Calu3 (cell line): ENCODE measurements at regions not wholly inside any gene's neighbourhood (a gene's known extent, or its start where the extent isn't known, plus 50 kb on each side); places are given as distances from the start of the nearest gene placed in this dataset.

Experiments
- BruUV-seq: library from RNA; stranded (reverse); fragments of 400-500 nt; replicated peaks from 2 replicates; lab custom pipeline; 2021; lab: Mats Ljungman, UMichigan
- CTCF ChIA-PET: fragments of 300-600 bp; sonication (Branson Sonifier 250); formaldehyde crosslinking; loops from one replicate; lab custom pipeline; 2022; ENCODE audit warnings: antibody characterized with exemption; lab: Charles Lee
- DNase-seq: peaks from one replicate; pipeline ENCODE4 v3.0.0; 2022
- H3K27ac Mint-ChIP-seq: one replicate; pipeline ENCODE4 v1.8.0; 2022; ENCODE audit warnings: mixed read lengths; ENCODE audit not compliant: unreplicated experiment
- H3K27me3 Mint-ChIP-seq: one replicate; pipeline ENCODE4 v1.8.0; 2022; ENCODE audit warnings: mixed read lengths; ENCODE audit not compliant: unreplicated experiment
- H3K36me3 Mint-ChIP-seq: one replicate; pipeline ENCODE4 v1.8.0; 2022; ENCODE audit warnings: mild to moderate bottlenecking, moderate library complexity, mixed read lengths; ENCODE audit not compliant: insufficient read depth, unreplicated experiment
- H3K4me1 Mint-ChIP-seq: one replicate; pipeline ENCODE4 v1.8.0; 2022; ENCODE audit warnings: mild to moderate bottlenecking, low read depth, mixed read lengths; ENCODE audit not compliant: unreplicated experiment
- H3K4me3 Mint-ChIP-seq: one replicate; pipeline ENCODE4 v1.8.0; 2022; ENCODE audit warnings: mild to moderate bottlenecking, low read depth, moderate library complexity, mixed read lengths; ENCODE audit not compliant: unreplicated experiment
- H3K9me3 Mint-ChIP-seq: one replicate; pipeline ENCODE4 v1.8.0; 2022; ENCODE audit warnings: low read depth, mixed read lengths; ENCODE audit not compliant: unreplicated experiment
- intact Hi-C: fragments of 100-400 bp; cut with micrococcal nuclease; formaldehyde crosslinking; loops from one replicate; pipeline ENCODE4 v1.10.0; 2022; ENCODE audit not compliant: unreplicated experiment
- TF ChIP-seq, protein P1 (sequence below): fragments of 200-600 bp; IDR thresholded peaks from one replicate; pipeline ENCODE4 v1.8.0; 2022; ENCODE audit warnings: antibody characterized with exemption; ENCODE audit not compliant: unreplicated experiment

- no peak overlapping the region for H3K4me3 Mint-ChIP-seq
- TF ChIP-seq, protein P1, sequence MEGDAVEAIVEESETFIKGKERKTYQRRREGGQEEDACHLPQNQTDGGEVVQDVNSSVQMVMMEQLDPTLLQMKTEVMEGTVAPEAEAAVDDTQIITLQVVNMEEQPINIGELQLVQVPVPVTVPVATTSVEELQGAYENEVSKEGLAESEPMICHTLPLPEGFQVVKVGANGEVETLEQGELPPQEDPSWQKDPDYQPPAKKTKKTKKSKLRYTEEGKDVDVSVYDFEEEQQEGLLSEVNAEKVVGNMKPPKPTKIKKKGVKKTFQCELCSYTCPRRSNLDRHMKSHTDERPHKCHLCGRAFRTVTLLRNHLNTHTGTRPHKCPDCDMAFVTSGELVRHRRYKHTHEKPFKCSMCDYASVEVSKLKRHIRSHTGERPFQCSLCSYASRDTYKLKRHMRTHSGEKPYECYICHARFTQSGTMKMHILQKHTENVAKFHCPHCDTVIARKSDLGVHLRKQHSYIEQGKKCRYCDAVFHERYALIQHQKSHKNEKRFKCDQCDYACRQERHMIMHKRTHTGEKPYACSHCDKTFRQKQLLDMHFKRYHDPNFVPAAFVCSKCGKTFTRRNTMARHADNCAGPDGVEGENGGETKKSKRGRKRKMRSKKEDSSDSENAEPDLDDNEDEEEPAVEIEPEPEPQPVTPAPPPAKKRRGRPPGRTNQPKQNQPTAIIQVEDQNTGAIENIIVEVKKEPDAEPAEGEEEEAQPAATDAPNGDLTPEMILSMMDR = no peak
- no peaks in the 10 kb centered on the region for H3K9me3 Mint-ChIP-seq
- no peaks in the 10 kb centered on the region for H3K36me3 Mint-ChIP-seq
- H3K27me3 Mint-ChIP-seq = no peaks in the 10 kb centered on the region
- no TSS peak for BruUV-seq
- no peak for DNase-seq
- no peak overlapping the region for H3K27ac Mint-ChIP-seq
- CTCF ChIA-PET = no interaction called here
- intact Hi-C loops = no loop called here
- H3K4me1 Mint-ChIP-seq = no peaks in the 10 kb centered on the region
Observed at GRCh38 chr4:126489826-126490463, 1142.8 kb upstream of the INTU start.

DNA sequence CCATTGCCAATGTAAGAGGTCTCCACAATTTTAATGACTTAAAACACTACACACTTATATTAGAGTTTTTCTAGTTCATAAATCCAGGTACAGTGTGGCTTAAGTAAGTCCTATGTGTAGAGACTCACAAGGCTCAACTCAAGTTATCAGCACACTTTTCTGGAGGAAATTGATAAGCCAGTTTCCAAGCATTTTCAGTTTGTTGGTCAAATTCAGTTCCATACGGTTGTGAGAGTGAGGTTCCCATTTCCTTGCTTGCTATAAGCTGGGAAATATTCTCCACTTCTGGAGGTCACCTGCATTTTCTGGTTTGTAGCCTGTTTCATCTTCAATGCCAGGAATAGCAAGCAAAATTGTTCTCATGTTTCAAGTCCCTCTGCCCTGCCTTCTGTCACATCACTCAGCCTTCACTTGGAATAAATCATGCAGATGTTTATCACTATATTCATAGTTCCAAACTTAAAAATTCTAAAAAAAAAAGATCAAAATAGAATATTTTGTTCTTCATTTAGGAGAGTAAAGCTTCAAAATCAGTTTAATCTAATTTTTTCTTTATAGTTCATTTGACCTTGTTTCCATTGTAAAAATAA, 1137.5 kb upstream of the INTU start:
- DNase-seq = no peak
- no peak overlapping the region for H3K27ac Mint-ChIP-seq
- BruUV-seq = no TSS peak
- intact Hi-C loops = no loop called here
- H3K27me3 Mint-ChIP-seq = no peaks in the 10 kb centered on the region
- CTCF ChIA-PET = no interaction called here
- H3K4me3 Mint-ChIP-seq = no peak overlapping the region
- H3K4me1 Mint-ChIP-seq = no peaks in the 10 kb centered on the region
- H3K9me3 Mint-ChIP-seq = no peaks in the 10 kb centered on the region
- TF ChIP-seq, protein P1 = no peak
- H3K36me3 Mint-ChIP-seq = no peaks in the 10 kb centered on the region

DNA sequence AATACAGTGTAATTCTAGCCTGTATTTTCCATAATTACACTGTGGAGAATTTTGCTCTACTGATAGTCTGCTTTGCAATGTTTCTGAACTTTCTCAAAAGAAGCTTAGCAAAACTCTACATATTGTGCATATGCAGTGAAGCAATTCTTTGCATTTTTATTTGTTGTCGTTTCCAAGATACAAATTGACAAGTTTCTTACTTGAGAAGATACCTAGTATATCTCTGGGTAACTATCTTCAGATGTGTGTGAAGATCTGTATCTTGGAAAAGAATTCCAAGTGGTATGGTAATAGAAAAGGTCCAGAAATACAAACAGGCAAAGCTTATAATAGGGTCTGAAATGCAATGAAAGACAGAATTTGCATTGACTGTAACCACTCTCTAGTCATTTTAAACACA, 1119.8 kb upstream of the INTU start:
- CTCF ChIA-PET = no interaction called here
- DNase-seq = no peak

DNA sequence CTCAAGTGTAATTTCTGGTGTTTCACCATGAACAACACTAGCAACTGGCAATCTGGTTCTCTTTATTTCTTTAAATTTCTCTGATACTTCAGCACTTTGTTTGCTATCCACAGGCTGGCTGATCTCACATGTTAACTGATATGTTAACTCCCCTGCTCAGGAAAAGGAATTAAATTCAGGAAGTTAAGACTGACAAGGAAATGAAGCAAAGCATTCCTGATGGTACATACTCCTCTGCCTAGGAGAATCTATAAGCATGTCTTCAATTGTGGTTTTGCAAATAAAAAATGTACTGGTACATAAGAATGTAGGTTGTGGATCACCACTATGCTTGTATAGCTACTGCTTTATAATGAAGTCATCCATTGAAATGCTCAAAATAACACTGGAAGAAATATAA, 1119.2 kb upstream of the INTU start:
- TF ChIP-seq, protein P1 = no peak
- no peaks in the 10 kb centered on the region for H3K36me3 Mint-ChIP-seq
- H3K4me3 Mint-ChIP-seq = no peak overlapping the region
- no peak overlapping the region for H3K27ac Mint-ChIP-seq
- intact Hi-C loops = no loop called here
- no peak for DNase-seq
- CTCF ChIA-PET = no interaction called here
- H3K27me3 Mint-ChIP-seq = no peaks in the 10 kb centered on the region
- no TSS peak for BruUV-seq
- H3K4me1 Mint-ChIP-seq = no peaks in the 10 kb centered on the region
- H3K9me3 Mint-ChIP-seq = no peaks in the 10 kb centered on the region

More for the DNA sequence above, 1119.8 kb upstream of the INTU start:
- Mint-ChIP-seq H3K27me3 (no peaks in the 10 kb centered on the region), H3K9me3 (no peaks in the 10 kb centered on the region), H3K36me3 (no peaks in the 10 kb centered on the region), H3K4me3 (no peak overlapping the region), H3K27ac (no peak overlapping the region), H3K4me1 (no peaks in the 10 kb centered on the region)
- BruUV-seq = no TSS peak
- intact Hi-C loops = no loop called here
- TF ChIP-seq, protein P1 = no peak
